ENCODE measurements at regions not wholly inside any gene's neighbourhood (a gene's known extent, or its start where the extent isn't known, plus 50 kb on each side); places are given as distances from the start of the nearest gene placed in this dataset.
"Not testable (repeated sequence)": the region's sequence is repeated elsewhere in the genome, so short reads cannot be mapped to it uniquely, and the experiment has no call there.

DNA sequence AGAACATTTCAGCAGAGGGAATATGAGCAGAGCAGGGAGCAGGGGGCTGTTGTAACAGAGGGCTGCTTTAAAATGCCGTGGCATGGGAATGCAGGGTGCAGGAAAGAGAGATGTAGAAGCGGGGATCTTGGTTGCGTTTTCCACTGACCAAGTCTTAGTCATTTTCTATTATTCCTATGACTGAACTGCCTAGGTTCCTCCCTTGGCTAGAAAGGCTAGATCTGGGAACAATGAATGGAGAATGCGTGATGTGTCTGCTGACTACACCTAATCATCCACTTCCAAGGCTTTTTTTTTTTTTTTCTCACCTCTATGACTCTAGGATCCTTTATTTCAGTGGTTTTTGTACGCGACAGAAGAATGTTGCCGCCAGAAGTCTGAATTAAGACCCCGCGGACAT, 607.4 kb upstream of the TBL1XR1 start:
- no peak for DNase-seq

DNA sequence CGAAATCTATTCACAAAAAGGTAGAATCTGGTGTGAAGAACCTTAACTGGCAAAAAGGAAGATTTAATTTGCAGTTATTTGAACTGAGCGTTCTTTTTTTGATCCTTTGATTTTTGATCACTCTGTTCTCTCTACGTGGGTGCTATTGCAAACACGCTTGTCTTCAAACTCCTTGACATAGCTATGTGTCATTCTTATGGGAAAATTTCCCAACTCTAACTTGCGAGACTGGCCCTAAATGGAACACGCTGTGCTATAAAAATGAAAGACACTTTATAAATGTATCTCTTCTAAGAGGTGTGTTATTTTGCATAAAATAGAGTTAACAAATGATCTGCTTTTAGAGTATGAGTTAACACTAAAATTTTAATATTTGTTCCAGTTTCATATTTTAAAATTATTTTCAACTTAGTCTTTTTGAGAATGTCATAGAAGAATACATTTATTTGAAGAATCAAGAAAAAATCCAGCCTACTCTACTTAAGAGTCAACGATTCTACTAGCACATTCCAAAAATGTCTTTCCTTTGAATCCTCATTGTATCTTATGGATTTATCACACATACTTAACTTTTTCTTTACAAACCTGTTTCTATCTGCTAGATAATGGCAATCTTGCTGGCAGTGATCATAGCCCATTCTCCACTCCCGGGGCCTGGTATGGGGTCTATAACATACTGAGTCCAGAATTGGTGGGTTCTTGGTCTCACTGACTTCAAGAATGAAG, 610.0 kb upstream of the TBL1XR1 start:
- DNase-seq, result no peak

DNA sequence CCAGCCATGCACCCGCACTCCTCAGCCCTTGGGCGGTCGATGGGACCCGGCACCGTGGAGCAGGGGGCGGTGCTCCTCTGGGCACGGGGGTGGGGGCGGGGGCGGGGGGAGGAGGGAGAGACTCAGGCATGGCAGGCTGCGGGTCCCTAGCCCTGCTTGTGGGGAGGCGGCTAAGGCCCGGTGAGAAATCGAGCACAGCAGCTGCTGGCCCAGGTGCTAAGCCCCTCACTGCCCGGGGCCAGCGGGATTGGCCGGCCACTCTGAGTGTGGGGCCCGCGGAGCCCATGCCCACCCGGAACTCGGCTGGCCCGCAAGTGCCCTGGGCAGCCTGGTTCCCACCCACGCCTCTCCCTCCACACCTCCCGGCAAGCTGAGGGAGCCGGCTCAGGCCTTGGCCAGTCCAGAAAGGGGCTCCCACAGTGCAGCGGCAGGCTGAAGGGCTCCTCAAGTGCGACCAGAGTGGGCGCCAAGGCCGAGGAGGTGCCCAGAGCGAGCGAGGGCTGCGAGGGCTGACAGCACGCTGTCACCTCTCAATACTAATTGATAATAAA, 611.7 kb upstream of the TBL1XR1 start:
- not testable (repeated sequence) for DNase-seq

DNA sequence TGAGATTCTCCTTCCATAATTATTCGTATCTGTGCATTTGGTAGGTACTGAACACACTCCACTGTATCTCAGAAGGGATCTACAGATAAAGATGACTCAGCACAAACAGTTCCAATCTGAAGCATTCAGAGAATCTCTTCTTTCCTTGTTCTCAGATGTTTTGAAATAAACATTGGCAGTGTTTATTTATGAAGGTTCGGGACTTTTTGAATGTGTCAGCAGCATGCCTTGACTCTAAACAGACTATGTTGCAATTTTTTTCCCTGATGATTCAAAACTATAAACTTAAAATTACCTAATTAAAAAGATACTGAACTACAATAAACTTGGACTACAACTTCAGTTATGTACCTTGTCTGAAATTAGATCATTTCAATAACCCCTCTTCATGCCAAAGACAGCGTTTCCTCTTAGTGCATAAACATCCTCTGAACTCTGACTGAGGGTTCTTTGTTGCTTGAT, 612.9 kb upstream of the TBL1XR1 start:
- peak; percentile 63 for DNase-seq

- no peak for DNase-seq
These were observed 613.8 kb upstream of the TBL1XR1 start for GRCh38 chr3:177811112-177811511.

DNA sequence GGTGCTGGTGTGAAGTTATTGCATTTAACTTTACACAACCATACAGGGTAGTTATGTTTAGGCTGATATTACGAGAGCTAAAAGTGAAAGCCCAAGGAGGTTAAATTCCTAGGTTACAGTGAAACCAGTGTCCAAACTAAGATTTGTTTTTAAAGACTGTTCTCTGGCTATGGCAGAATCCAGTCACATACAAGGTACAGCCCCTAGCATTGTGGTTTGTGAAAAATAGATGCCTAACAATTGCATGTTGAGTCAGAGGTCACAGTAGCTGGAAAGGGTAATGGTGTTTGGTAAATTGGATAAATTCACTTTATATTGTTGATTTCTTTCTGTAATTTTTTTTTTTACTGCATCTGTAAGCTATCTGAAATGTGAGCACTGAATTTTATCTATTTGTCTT, 614.6 kb upstream of the TBL1XR1 start:
- no peak for DNase-seq

GRCh38 chr3:177812492-177812891, 615.2 kb upstream of the TBL1XR1 start:
- no peak for DNase-seq

DNA sequence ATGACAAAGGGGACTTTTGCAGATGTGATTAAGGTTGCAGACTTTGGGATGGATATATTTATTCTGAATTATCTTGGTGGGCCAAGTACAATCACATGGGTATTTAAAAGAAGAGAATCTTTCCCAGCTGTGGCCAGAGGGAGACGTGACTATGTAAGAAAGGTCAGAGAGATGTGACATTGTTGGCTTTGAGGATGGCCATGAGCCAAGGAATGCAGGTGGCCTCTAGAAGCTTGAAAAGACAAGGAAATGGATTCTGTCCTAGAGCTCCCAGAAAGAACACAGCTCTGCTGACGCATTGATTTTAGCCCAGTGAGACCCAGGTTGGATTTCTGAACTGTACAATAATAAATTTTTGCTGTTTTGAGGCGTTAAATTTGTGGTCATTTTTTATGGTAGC, 616.0 kb upstream of the TBL1XR1 start:
- DNase-seq, result no peak

DNA sequence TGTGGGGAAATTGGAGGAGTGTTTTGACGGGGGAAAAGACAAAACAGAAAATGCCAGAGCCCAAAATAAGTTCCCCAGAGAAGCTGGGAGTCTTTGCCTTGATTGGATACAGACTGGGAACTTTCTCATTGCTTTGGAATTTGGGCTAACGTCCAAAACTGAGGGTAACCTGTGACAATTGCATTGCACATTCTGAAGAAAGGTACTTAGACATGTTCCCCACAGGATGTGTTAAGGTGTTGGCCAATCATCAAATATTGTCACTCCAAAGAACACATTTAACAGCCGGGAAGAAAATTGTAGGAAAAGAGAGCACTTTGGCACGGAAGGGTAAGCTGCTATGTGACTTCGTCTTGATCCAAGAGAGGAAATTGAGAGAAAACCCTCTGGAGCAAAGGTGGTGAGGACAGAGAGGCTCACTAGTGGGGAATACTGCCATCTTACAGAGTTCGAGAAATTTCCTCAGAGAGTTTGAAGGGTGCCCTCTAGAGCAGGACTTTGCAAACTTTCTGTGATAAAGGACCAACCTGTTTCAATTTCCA, 619.5 kb upstream of the TBL1XR1 start:
- peak; percentile 72 for DNase-seq

- DNase-seq, result no peak
These were observed 620.5 kb upstream of the TBL1XR1 start for GRCh38 chr3:177817751-177818150.

GRCh38 chr3:177818712-177819240, 621.5 kb upstream of the TBL1XR1 start:
- DNase-seq, result no peak

- DNase-seq, result no peak
These were observed 623.5 kb upstream of the TBL1XR1 start for GRCh38 chr3:177820683-177821316.

DNA sequence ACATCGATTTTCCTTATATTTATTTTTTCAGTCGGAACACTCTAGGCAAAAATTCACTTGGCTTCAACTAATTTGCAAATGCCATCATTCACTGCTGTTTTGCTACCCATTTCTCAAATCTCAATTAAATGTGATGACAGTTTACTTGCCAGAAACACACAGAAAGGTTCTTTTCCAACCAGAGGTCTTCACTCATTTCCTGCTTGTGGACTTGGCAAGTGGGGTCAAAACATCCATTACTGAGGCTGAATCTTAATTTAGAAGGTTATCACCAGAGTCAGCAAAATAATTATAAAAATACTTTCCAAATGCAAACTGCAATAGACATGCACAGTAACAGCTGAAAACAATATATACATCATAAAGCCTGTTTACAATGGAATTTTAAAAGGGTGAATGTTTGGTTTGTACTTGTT, 625.4 kb upstream of the TBL1XR1 start:
- no peak for DNase-seq

DNA sequence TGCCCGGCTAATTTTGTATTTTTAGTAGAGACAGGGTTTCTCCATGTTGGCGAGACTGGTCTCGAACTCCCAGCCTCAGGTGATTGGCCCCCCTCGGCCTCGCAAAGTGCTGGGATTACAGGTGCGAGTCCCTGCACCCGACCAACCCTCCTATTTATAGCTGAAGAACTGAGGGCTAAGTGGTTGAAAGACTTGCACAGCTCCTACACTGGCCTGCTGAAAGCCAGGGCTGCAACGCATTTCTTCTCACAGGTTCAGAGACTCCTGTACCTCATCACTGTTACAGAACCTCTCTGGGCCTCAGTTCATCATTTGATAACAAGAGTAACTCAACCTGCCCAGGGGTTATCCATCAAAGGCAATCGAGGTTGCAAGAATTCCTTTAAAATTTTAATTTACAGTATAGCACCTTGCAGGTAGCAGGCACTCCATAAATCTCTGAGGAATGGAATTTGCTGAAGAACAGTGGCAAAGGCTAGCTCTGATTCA, 626.5 kb upstream of the TBL1XR1 start:
- DNase-seq, result no peak

DNA sequence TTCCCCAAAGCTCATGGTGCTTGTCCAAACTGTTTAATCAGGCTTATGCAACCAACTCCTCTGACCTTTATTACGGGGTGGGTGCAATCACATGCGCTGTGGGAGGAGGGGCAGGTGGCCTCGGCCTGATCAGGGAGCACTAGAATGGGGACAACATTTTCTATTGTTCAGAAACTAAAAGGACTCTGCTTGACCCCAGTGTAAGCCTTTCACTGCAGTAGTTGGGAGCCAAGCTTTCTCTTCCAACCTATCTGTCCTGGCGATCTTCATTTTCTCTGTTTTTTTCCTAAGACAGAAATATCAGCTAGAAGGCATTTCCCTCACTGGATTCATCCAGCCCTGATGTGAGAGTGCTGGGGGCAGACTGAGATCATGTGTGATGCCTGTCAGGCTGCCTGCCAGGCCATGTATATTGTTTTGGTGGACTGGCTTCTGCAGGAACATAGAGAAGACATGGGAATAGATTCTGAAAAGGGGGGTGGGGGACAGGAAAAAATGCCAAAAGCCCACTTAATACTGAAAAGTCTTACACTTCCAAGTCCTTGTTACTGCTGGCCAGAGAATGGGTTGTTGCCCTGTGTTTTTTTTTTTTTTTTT, 627.0 kb upstream of the TBL1XR1 start:
- peak; percentile 76 for DNase-seq

GRCh38 chr3:177824841-177825240, 627.6 kb upstream of the TBL1XR1 start:
- DNase-seq, result no peak

GRCh38 chr3:177826253-177826652, 629.0 kb upstream of the TBL1XR1 start:
- DNase-seq, result no peak

GRCh38 chr3:177827511-177828207, 630.4 kb upstream of the TBL1XR1 start:
- peak; percentile 78 for DNase-seq

DNA sequence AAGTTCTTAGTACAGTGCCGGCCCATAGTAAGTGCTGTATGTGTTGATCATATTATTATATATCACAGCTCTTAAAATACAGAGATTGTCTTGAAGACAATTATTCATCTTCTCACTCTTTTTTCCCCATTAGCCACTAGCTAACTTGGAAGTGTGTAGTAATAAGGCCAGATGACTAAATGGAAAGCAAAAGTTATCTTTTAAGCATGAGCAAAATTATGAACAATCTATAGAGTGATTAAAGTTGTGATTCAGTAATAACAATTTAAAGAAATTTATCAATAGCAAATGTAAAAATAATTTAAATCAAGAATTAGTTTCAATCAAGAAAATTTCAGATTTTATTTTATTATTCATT, 630.9 kb upstream of the TBL1XR1 start:
- DNase-seq, result no peak

DNA sequence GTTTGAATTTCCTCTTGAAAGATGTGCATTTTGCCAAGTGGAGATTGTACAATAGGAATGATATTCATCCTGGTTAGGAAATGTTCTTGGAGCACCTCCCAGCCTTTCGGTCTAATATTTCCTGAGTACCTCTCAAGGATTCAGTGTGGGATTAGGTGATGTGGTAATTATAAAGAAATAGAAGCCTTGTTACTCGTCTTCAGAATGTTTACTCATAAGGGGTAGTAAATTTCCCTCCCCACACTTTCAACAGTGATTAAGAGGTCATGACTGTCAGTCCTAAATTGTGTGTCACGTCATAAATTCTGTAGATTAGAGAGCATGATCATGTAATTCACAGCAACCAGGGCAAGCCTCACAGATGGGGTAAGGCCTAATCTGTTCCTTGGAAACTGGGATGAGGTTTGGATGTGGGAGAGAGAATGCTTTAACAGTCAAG, 633.1 kb upstream of the TBL1XR1 start:
- peak; percentile 94 for DNase-seq

GRCh38 chr3:177831361-177831760, 634.1 kb upstream of the TBL1XR1 start:
- DNase-seq, result no peak

DNA sequence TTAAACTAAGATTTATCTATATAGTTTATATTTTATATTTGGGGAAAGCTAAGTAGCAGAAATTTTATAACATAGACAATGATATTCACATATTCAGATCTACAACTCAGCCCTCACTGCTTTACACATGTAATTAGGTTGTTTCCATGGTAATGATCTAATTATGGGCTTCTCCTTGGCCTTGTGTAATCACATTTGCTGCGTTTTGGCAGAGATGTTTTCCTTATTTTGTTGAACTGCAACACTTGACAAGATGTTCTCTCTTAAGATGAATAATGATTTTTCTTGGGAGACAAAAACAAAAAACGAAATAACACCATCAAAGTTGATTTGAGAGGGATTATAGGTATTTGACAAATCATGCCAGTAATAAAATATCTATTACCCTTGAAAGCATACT, 635.6 kb upstream of the TBL1XR1 start:
- DNase-seq, result no peak

DNA sequence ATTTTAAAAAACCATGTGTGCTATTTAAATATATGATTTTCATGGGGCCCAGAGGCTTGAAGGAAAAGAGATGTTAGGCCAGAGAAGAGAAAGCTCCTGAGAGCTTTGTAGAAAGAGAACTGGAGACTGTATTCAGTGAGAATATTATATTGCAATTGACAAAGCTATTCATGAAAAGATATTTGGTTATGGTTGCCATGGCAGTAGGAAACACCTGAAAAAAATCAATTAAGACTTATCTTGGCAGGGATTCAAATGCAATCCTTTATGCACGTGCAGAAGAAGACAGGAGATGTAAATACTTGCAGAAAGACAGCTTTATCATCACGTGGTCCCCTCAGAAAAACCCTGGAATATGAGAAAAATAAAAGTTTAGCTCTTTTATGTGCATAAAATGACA, 636.0 kb upstream of the TBL1XR1 start:
- DNase-seq, result no peak

All from NCI-H226 (cell line).